ENCODE measurements at regions not wholly inside any gene's neighbourhood (a gene's known extent, or its start where the extent isn't known, plus 50 kb on each side); places are given as distances from the start of the nearest gene placed in this dataset.

GRCh38 chr17:5773816-5774360 lies 189.6 kb upstream of the NLRP1 start:
- TF ChIP-seq, protein P1, sequence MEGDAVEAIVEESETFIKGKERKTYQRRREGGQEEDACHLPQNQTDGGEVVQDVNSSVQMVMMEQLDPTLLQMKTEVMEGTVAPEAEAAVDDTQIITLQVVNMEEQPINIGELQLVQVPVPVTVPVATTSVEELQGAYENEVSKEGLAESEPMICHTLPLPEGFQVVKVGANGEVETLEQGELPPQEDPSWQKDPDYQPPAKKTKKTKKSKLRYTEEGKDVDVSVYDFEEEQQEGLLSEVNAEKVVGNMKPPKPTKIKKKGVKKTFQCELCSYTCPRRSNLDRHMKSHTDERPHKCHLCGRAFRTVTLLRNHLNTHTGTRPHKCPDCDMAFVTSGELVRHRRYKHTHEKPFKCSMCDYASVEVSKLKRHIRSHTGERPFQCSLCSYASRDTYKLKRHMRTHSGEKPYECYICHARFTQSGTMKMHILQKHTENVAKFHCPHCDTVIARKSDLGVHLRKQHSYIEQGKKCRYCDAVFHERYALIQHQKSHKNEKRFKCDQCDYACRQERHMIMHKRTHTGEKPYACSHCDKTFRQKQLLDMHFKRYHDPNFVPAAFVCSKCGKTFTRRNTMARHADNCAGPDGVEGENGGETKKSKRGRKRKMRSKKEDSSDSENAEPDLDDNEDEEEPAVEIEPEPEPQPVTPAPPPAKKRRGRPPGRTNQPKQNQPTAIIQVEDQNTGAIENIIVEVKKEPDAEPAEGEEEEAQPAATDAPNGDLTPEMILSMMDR (IDR thresholded peaks at IDR 0.05; ENCODE audit: insufficient read depth, low read length, poor library complexity, severe bottlenecking): no peak
- Histone ChIP-seq H3K27me3 (ENCODE audit: control insufficient read depth, insufficient read depth, low read length) (no peaks in the 10 kb centered on the region), H3K4me3 (ENCODE audit: low read depth, low read length) (no peak overlapping the region), H3K36me3 (ENCODE audit: control insufficient read depth, insufficient read depth, low read length) (no peaks in the 10 kb centered on the region)
- DNase-seq (ENCODE audit: low read depth): no peak

DNA sequence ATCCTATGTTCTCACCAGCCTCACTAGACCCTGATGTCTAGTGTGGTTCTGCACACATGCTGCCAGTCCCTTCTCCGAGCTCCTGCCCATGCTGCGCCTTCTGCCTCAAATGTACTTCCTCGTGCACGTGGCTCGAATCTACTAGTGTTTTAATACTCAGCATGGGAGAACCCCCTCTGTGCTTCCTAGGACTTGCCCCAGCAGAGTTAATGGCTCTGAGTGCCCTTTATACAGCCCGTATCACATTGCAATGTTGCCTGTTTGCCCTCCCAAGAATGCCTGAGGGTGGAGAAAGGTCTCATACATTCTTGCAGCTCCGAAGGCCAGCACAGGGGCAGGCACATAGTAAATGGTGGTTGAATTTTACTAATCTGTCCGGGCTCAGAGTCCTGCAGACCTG lies 190.8 kb upstream of the NLRP1 start:
- DNase-seq (ENCODE audit: low read depth): no peak
- TF ChIP-seq, protein P1 (IDR thresholded peaks at IDR 0.05; ENCODE audit: insufficient read depth, low read length, poor library complexity, severe bottlenecking): no peak
- Histone ChIP-seq H3K36me3 (ENCODE audit: control insufficient read depth, insufficient read depth, low read length) (no peaks in the 10 kb centered on the region), H3K27me3 (ENCODE audit: control insufficient read depth, insufficient read depth, low read length) (no peaks in the 10 kb centered on the region), H3K4me3 (ENCODE audit: low read depth, low read length) (no peak overlapping the region)

DNA sequence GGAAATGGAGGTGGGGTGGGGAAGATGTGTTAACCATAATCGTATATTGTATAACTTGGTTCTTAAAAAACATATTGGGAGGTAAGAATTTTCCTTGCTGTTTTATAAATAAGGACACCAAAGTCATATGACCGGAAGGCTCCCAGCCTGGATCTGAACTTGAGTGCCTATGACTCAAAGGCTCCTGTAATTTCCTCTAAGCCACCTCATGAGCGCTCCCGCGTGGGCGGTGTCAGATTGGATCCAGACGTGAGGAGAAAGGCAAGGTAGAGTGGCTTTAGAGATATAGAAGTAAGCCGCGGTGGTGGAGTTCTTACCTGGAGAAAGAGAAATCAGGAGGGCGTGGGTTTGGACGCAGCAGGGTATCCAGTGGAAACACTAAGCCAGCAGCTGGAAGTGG lies 196.2 kb upstream of the NLRP1 start:
- no peaks in the 10 kb centered on the region for H3K36me3 ChIP-seq (ENCODE audit: control insufficient read depth, insufficient read depth, low read length)
- DNase-seq (ENCODE audit: low read depth): peak; percentile 69
- no peaks in the 10 kb centered on the region for H3K27me3 ChIP-seq (ENCODE audit: control insufficient read depth, insufficient read depth, low read length)
- TF ChIP-seq, protein P1 (IDR thresholded peaks at IDR 0.05; ENCODE audit: insufficient read depth, low read length, poor library complexity, severe bottlenecking): peak; percentile 40
- H3K4me3 ChIP-seq (ENCODE audit: low read depth, low read length): no peak overlapping the region

DNA sequence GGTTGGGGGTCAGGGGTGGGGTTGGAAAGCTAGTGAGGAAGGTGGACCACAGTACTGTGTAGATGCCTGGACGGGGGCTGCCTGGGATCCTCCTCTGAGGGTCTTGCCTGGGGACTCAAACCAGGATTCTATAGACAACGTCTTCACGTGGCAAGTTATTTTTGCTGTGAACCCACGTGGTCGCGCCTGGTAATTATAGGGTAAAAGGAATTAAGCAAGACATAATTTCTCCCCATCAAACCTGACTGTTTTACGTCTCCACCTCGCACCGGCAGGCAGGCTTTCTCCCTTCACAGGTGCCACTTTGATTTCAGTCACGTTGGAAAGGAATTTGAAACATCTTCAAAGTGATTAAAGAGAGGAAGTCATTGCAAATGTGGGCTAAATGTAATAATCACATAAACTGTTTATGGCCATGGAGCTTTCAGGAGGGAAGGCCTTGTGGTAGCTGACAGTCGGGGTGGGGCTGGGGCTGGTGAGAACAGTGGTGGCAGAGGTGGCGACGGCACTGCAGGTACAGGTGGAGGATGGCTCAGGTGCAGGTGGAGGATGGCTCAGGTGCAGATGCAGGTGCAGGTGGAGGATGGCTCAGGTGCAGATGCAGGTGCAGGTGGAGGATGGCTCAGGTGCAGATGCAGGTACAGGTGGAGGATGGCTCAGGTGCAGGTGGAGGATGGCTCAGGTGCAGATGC lies 197.1 kb upstream of the NLRP1 start:
- TF ChIP-seq, protein P1 (IDR thresholded peaks at IDR 0.05; ENCODE audit: insufficient read depth, low read length, poor library complexity, severe bottlenecking): no peak
- no peaks in the 10 kb centered on the region for H3K36me3 ChIP-seq (ENCODE audit: control insufficient read depth, insufficient read depth, low read length)
- no peak overlapping the region for H3K4me3 ChIP-seq (ENCODE audit: low read depth, low read length)
- DNase-seq (ENCODE audit: low read depth): no peak
- H3K27me3 ChIP-seq (ENCODE audit: control insufficient read depth, insufficient read depth, low read length): no peaks in the 10 kb centered on the region

- TF ChIP-seq, protein P1 (IDR thresholded peaks at IDR 0.05; ENCODE audit: insufficient read depth, low read length, poor library complexity, severe bottlenecking): no peak
- Histone ChIP-seq H3K27me3 (ENCODE audit: control insufficient read depth, insufficient read depth, low read length) (no peaks in the 10 kb centered on the region), H3K36me3 (ENCODE audit: control insufficient read depth, insufficient read depth, low read length) (no peaks in the 10 kb centered on the region), H3K4me3 (ENCODE audit: low read depth, low read length) (no peak overlapping the region)
- DNase-seq (ENCODE audit: low read depth): no peak
These were observed 199.0 kb upstream of the NLRP1 start for GRCh38 chr17:5783269-5783668.

GRCh38 chr17:5783851-5784250 lies 199.5 kb upstream of the NLRP1 start:
- DNase-seq (ENCODE audit: low read depth): no peak

More at GRCh38 chr17:5783851-5784250, 199.5 kb upstream of the NLRP1 start:
- Histone ChIP-seq H3K4me3 (ENCODE audit: low read depth, low read length) (no peak overlapping the region), H3K27me3 (ENCODE audit: control insufficient read depth, insufficient read depth, low read length) (no peaks in the 10 kb centered on the region), H3K36me3 (ENCODE audit: control insufficient read depth, insufficient read depth, low read length) (no peaks in the 10 kb centered on the region)
- TF ChIP-seq, protein P1 (IDR thresholded peaks at IDR 0.05; ENCODE audit: insufficient read depth, low read length, poor library complexity, severe bottlenecking): no peak
